Astrocyte (in vitro differentiated cells and primary cell): ENCODE measurements at regions not wholly inside any gene's neighbourhood (a gene's known extent, or its start where the extent isn't known, plus 50 kb on each side); places are given as distances from the start of the nearest gene placed in this dataset.

Source experiments
- DNase-seq: peaks from one replicate; pipeline ENCODE4 v3.0.0-alpha.2; 2010; ENCODE audit warnings: low read depth
- FAIRE-seq: peaks from 2 replicates; lab custom pipeline; 2011; peaks lifted over from hg19 to GRCh38; lab: Jason Lieb, UNC
- H2AFZ ChIP-seq: 2 replicates; pipeline ENCODE4 v1.6.0; 2012; ENCODE audit warnings: low read depth, low read length, inconsistent platforms
- H3K27ac ChIP-seq: 2 replicates; pipeline ENCODE4 v1.5.1; 2011; ENCODE audit warnings: low read depth, low read length, inconsistent platforms
- H3K27me3 ChIP-seq: 2 replicates; pipeline ENCODE4 v1.6.0; 2011; ENCODE audit warnings: low read length, inconsistent platforms; ENCODE audit not compliant: insufficient read depth
- H3K36me3 ChIP-seq: 2 replicates; pipeline ENCODE4 v1.5.1; 2011; ENCODE audit warnings: low read length, inconsistent platforms; ENCODE audit not compliant: insufficient read depth
- H3K4me1 ChIP-seq: 2 replicates; pipeline ENCODE4 v1.5.1; 2011; ENCODE audit warnings: low read length, inconsistent platforms; ENCODE audit not compliant: insufficient read depth
- H3K4me2 ChIP-seq: 2 replicates; pipeline ENCODE4 v1.6.0; 2012; ENCODE audit warnings: low read length, inconsistent platforms
- H3K4me3 ChIP-seq: 2 replicates; pipeline ENCODE4 v1.5.1; 2011; ENCODE audit warnings: low read depth, mild to moderate bottlenecking, low read length, inconsistent platforms; ENCODE audit not compliant: insufficient read depth
- H3K79me2 ChIP-seq: 2 replicates; pipeline ENCODE4 v1.6.0; 2012; ENCODE audit warnings: mild to moderate bottlenecking, low read length, inconsistent platforms; ENCODE audit not compliant: insufficient read depth
- H3K9ac ChIP-seq: 2 replicates; pipeline ENCODE4 v1.6.0; 2012; ENCODE audit warnings: mild to moderate bottlenecking, low read length, inconsistent platforms
- H3K9me3 ChIP-seq: 2 replicates; pipeline ENCODE4 v1.5.1; 2012; ENCODE audit warnings: low read depth, mild to moderate bottlenecking, low read length, inconsistent platforms; ENCODE audit not compliant: insufficient read depth
- H4K20me1 ChIP-seq: 2 replicates; pipeline ENCODE4 v1.6.0; 2012; ENCODE audit warnings: low read length, inconsistent platforms; ENCODE audit not compliant: insufficient read depth
- H3K27ac Mint-ChIP-seq: one replicate; pipeline ENCODE4 v1.8.0; 2021; ENCODE audit warnings: mild to moderate bottlenecking, mixed read lengths; ENCODE audit not compliant: unreplicated experiment
- H3K27me3 Mint-ChIP-seq: one replicate; pipeline ENCODE4 v1.8.0; 2021; ENCODE audit warnings: low read depth, mixed read lengths; ENCODE audit not compliant: unreplicated experiment
- H3K36me3 Mint-ChIP-seq: one replicate; pipeline ENCODE4 v1.8.0; 2021; ENCODE audit warnings: low read depth, mixed read lengths; ENCODE audit not compliant: unreplicated experiment
- H3K4me1 Mint-ChIP-seq: one replicate; pipeline ENCODE4 v1.8.0; 2021; ENCODE audit warnings: low read depth, mixed read lengths; ENCODE audit not compliant: unreplicated experiment
- H3K4me3 Mint-ChIP-seq: one replicate; pipeline ENCODE4 v1.8.0; 2021; ENCODE audit warnings: mild to moderate bottlenecking, moderate library complexity, mixed read lengths; ENCODE audit not compliant: unreplicated experiment
- H3K9me3 Mint-ChIP-seq: one replicate; pipeline ENCODE4 v1.8.0; 2021; ENCODE audit warnings: mild to moderate bottlenecking, mixed read lengths; ENCODE audit not compliant: unreplicated experiment
- EZH2 ChIP-seq: IDR thresholded peaks from 2 replicates; pipeline ENCODE4 v1.6.1; 2012; ENCODE audit warnings: mild to moderate bottlenecking, low read length, inconsistent platforms; ENCODE audit not compliant: insufficient read depth
- TF ChIP-seq, protein P1 (sequence below): IDR thresholded peaks from 2 replicates; pipeline ENCODE4 v1.5.1; 2011; ENCODE audit warnings: low read depth, mild to moderate bottlenecking, inconsistent platforms, low read length, moderate library complexity; ENCODE audit not compliant: insufficient read depth

DNA sequence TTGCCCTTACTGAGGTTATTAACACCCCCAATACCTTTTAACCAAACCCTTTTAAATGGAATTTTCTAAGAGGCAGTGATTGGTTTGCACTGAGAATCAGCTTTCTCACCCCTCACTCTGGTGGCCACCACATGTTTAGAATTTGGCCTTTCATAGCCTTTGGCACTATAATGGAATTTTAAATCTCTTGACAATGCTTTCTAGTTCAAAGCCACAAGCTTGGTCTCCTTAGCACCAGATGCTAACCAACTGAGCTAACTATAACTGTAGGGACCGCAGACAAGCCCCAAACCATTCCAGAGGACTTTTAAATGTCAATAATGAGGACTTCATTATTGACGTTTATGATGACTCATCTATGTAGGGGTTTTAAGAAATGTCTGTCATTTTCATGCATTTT lies 238.7 kb upstream of the SNX7 start:
- peak; percentile 55 for DNase-seq
- no peaks in the 10 kb centered on the region for H3K36me3 ChIP-seq
- peak; percentile 89 for FAIRE-seq
- H3K27me3 Mint-ChIP-seq: no peaks in the 10 kb centered on the region
- no peak overlapping the region for H3K4me3 ChIP-seq
- no peaks in the 10 kb centered on the region for H4K20me1 ChIP-seq
- no peak overlapping the region for H3K9ac ChIP-seq
- peaks cover 3% of the 10 kb centered on the region for H3K4me1 ChIP-seq
- H3K9me3 Mint-ChIP-seq: no peaks in the 10 kb centered on the region
- peaks cover 9% of the 10 kb centered on the region for H3K4me1 Mint-ChIP-seq
- no peak overlapping the region for H3K27ac ChIP-seq
- H3K36me3 Mint-ChIP-seq: no peaks in the 10 kb centered on the region
- no peaks in the 10 kb centered on the region for H3K27me3 ChIP-seq
- no peak overlapping the region for H3K27ac Mint-ChIP-seq
- H3K4me3 Mint-ChIP-seq: no peak overlapping the region
- no peak overlapping the region for H3K4me2 ChIP-seq
- H3K9me3 ChIP-seq: no peaks in the 10 kb centered on the region
- H3K79me2 ChIP-seq: no peaks in the 10 kb centered on the region
- no peak for TF ChIP-seq EZH2
- TF ChIP-seq, protein P1, sequence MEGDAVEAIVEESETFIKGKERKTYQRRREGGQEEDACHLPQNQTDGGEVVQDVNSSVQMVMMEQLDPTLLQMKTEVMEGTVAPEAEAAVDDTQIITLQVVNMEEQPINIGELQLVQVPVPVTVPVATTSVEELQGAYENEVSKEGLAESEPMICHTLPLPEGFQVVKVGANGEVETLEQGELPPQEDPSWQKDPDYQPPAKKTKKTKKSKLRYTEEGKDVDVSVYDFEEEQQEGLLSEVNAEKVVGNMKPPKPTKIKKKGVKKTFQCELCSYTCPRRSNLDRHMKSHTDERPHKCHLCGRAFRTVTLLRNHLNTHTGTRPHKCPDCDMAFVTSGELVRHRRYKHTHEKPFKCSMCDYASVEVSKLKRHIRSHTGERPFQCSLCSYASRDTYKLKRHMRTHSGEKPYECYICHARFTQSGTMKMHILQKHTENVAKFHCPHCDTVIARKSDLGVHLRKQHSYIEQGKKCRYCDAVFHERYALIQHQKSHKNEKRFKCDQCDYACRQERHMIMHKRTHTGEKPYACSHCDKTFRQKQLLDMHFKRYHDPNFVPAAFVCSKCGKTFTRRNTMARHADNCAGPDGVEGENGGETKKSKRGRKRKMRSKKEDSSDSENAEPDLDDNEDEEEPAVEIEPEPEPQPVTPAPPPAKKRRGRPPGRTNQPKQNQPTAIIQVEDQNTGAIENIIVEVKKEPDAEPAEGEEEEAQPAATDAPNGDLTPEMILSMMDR: no peak
- no peak overlapping the region for H2AFZ ChIP-seq

DNA sequence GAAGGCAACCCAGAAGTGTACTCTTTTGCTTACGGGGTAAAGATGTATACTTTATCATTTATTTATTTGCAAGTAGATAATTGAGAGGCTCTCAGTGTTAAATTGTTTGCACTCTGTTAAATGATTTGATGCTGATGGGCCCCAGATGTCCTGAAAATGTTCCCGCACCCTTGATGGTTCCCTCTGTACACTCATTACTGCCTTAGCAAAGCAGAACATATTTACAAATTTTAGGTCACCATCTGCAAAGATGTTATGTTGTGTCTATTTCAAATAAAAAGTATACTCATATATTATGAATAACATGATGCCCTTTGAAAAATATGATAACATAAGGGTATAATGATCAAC lies 240.5 kb upstream of the SNX7 start:
- H3K79me2 ChIP-seq: no peaks in the 10 kb centered on the region
- no peaks in the 10 kb centered on the region for H3K27me3 ChIP-seq
- no peaks in the 10 kb centered on the region for H3K9me3 ChIP-seq
- no peak overlapping the region for H3K4me2 ChIP-seq
- no peak overlapping the region for H3K9ac ChIP-seq
- no peaks in the 10 kb centered on the region for H3K36me3 Mint-ChIP-seq
- no peaks in the 10 kb centered on the region for H3K27me3 Mint-ChIP-seq
- peaks cover 9% of the 10 kb centered on the region for H3K4me1 Mint-ChIP-seq
- H2AFZ ChIP-seq: no peak overlapping the region
- H3K4me1 ChIP-seq: peaks cover 3% of the 10 kb centered on the region
- no peak overlapping the region for H3K4me3 Mint-ChIP-seq
- H4K20me1 ChIP-seq: no peaks in the 10 kb centered on the region
- DNase-seq (no peak), FAIRE-seq (no peak)
- H3K36me3 ChIP-seq: no peaks in the 10 kb centered on the region
- H3K4me3 ChIP-seq: no peak overlapping the region
- TF ChIP-seq EZH2: no peak
- TF ChIP-seq, protein P1: no peak
- no peak overlapping the region for H3K27ac ChIP-seq
- no peak overlapping the region for H3K27ac Mint-ChIP-seq
- no peaks in the 10 kb centered on the region for H3K9me3 Mint-ChIP-seq

DNA sequence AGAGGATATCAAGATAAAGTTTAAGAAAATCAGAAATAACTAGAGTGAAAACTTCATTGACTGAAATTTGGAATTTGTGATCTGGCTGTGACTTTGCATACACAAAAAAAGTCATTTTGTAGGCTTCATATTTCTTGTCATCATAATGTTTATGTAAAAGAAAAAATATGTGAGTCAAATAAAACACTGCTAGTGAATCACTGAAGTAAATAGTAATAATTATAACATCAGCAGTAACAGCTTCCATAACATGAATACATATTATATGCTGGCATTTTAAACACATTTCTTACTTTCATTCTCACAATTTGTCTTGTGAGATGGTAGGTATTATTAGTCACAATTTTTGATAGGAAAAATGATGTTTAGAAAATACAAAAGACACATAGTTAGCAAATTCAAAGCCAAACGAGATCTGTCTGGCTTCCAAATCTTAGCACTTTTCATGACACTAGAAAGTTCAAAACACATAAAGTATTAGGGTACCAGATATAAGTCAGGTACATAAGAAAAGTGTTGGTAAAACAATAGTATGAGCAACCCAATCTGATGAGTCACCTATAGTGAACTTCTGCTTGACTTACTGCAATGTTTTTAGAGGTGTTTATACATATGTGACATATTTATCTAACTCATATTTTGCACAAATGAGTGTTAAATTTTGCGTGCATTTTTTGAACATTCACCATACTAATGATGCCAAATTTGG lies 241.0 kb upstream of the SNX7 start:
- H3K9me3 Mint-ChIP-seq: no peaks in the 10 kb centered on the region
- H3K27ac ChIP-seq: no peak overlapping the region
- no peak overlapping the region for H3K27ac Mint-ChIP-seq
- TF ChIP-seq, protein P1: no peak
- TF ChIP-seq EZH2: no peak
- H3K36me3 Mint-ChIP-seq: no peaks in the 10 kb centered on the region
- no peaks in the 10 kb centered on the region for H3K36me3 ChIP-seq
- H3K4me3 ChIP-seq: no peak overlapping the region
- no peaks in the 10 kb centered on the region for H4K20me1 ChIP-seq
- no peak overlapping the region for H3K9ac ChIP-seq
- H3K4me1 Mint-ChIP-seq: peaks cover 9% of the 10 kb centered on the region
- H3K4me1 ChIP-seq: peaks cover 3% of the 10 kb centered on the region
- H3K4me2 ChIP-seq: no peak overlapping the region
- no peaks in the 10 kb centered on the region for H3K27me3 ChIP-seq
- no peak overlapping the region for H2AFZ ChIP-seq
- H3K4me3 Mint-ChIP-seq: no peak overlapping the region
- DNase-seq (peak; percentile 54), FAIRE-seq (no peak)
- no peaks in the 10 kb centered on the region for H3K9me3 ChIP-seq
- no peaks in the 10 kb centered on the region for H3K27me3 Mint-ChIP-seq
- H3K79me2 ChIP-seq: no peaks in the 10 kb centered on the region
